Left forelimb (tissue), 1 donor: ENCODE measurements at regions not wholly inside any gene's neighbourhood (a gene's known extent, or its start where the extent isn't known, plus 50 kb on each side); places are given as distances from the start of the nearest gene placed in this dataset.

ENCODE experiments used
- DNase-seq: peaks from one replicate; pipeline ENCODE4 v3.0.0-alpha.2; 2018; ENCODE audit warnings: low spot score

DNA sequence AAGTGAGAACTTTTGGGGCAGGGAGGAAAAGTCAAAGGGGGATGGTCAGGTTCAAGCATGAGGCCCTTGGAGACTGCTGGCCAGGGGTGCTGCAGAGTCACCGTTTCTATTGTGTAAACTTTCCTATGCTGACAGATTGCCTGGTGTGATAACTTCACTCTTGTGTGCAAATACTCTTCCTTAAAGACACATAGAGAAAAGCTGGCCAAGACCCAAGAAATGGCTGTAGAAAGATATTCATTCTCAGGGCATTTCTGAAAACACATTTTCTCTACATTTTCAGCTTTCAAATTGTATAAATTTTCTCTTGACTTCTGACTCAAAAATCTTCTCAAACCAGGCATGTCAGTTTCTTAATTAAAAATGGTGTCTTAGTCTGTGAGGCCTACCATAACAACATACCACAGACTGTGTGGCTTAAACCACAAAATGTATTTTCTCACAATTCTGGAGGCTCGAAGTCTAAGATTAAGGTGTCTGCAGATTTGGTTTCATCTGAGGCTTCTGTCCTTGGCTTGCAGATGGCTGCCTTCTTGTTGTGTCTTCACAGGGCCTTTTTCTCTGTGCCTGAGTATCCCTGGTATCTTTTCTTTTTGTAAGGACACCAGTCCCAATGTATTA is 304.5 kb downstream of the KCNRG start:
- DNase-seq, result no peak

DNA sequence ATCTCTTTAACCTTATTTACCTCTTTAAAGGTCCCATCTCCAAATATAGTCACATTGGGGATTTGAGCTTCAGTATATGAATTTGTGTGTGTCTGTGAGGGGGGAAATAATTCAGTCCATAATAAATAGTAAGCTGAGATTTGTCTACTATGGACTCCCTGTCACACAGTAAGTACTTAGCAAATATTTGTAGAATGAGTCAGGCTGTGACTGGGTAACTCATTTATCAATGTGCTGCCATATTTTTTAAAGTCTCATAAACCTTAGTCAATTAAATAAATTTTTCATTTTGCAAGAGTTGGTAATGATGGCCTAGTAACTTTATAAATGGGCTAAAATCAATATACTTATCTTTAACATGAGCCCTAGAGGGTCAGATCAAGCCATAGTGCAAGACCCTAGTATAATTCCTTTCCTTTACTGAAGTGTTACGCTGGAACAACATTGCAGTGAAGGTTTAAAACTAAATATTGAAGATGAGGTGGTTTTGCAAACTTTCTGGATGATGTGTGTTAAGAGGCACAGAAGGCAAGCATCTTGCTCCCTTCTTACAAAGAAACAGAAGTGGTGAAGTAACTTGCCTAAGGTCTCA is 305.1 kb downstream of the KCNRG start:
- no peak for DNase-seq

DNA sequence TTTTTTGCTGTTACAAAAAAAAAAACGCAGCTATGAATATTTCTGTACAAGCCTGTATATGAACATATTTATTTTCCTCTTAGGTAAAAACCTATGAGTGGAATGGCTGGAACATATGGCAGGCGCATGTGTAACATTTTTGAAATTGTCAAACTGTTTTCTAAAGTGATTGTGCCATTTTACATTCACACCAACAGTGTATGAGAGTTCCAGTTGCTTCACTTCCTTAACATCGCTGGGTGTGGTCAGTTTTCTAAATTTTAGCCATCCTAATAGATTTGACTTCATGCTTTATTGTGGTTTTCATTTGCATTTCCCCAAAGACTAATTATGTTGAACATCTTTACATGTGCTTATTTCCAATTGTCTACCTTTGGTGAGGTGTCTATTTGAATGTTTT is 306.8 kb downstream of the KCNRG start:
- no peak for DNase-seq

DNA sequence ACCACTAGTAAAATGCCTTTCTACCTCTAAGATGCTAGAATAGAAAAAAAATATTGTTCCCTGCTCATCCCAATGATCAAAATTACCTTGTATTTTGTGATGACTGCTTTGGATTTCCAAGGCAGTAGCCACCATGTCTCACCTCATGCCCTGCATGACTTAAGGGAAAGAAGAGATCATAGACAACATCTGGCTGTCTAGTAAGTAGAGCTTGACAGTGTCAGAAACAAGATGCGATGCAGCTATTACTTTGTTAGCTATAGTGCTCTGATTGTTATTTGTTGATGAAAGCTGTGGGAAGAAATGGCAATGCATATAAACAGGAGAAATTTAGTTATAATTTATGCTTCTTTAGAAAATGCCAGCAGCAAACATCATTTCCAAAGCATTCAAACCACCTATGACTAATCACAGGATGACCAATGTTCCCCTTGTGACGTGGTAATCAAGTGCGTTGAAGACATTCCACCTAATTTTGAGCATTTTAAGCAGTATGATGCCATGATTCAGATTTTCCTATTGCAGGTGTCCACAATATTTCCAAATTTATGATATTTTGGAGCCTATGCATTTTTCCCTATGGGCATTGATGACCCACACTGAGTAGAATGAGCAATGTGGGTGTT is 308.3 kb downstream of the KCNRG start:
- no peak for DNase-seq

DNA sequence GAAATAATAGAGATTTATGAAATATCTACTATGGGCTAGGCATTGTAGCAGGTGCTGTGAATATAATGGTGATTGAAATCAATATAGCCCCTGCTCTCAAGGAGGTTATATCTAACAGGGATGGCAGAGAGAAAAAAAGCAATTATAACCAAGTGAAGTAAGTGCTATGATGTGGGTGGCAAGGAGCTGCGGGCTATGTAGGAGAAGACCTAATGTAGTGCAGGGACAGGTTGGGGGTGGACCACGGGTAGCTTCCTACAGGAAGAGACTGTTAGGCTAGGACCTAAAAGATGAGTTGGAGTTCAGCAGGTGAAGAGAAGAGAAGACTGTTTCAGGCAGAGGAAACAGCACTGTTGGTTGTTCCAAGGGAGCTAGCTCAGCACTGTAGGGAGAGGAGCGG is 311.0 kb downstream of the KCNRG start:
- DNase-seq, result no peak

DNA sequence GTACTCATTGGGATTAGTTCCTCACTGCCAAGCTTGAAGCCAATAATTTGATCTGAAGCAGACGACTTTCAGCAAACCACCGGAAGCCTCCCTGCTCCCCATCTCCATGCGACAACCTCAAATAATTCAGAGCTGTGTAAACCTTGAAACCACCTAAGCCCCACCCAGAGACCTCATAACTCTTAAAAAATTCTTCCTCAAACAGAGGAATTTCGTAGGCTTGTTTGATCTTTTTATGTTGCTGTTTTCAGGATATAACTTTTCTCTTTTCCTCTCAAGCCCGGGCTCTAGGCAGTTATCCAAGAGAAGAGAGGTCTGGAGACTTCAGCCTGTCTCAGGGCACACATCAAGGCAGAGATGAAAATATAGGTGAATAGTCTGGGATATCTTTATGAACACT is 311.6 kb downstream of the KCNRG start:
- DNase-seq, result no peak

DNA sequence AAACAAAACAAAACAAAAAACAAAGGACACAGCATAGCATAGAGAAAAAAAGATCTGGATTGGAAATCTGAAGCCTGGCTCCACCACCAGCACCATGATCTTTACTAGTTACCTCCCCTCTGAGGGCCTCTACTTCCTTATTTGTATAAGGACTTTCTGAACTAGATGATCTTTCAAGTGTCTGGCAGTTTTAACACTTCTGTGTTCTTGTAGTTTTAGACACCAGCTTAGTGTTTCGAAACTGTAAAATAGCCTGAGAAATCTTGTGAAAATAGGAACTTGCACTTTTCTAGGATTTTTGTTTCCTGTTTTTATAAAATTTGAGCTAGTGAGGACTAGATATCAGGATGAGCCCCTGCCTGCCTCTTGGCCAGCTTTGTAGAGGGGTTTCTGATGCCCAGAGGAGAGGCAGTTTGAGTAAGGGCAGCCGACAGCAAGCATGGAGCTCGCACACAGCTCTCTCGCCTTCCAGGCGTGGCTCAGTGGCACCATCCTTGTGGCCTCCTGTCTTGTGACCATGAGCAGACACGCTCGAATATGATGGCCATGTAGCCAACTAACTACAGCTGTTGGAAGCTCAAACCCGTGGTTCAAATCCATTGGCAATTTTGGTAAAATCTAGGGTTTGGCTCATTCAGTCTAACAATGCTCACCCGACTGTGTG is 319.0 kb downstream of the KCNRG start:
- no peak for DNase-seq

DNA sequence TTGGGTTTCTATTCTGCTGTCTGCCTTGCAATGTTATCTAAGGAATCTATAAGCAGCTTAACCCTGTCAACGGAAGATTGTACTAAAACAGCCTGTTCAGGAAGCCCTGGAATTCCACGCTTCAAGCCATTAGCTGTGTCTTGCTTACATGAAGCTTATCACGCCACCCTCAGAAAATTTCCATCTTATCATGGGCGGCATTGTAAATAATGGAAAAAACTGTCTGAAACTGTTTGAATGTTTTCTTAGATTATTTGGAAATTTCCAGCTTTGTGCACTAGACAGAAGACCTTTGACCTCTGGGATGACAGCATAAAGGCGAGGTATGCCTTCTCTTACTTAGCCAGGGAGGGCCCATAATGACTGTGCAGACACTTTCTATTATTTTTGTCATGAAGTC is 319.7 kb downstream of the KCNRG start:
- DNase-seq, result no peak

DNA sequence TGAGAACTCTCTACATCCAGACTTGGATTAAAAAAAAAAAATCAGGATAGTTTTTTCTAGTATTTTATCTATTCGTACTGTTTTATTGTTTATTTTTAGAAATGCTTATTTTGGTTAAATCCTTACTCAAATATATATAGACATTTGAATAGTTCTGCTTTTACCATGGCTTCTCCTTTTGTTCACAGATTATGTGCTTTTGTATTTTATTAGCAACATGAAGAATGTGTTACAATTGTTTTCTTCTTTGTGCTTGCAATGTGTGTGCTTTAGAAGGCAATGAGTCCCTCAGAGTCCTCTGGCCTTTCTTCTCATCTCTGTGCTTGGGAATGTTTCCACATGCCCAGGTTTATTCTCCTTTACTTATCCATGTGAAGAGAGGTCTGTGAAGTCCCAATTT is 324.0 kb downstream of the KCNRG start:
- DNase-seq, result no peak

DNA sequence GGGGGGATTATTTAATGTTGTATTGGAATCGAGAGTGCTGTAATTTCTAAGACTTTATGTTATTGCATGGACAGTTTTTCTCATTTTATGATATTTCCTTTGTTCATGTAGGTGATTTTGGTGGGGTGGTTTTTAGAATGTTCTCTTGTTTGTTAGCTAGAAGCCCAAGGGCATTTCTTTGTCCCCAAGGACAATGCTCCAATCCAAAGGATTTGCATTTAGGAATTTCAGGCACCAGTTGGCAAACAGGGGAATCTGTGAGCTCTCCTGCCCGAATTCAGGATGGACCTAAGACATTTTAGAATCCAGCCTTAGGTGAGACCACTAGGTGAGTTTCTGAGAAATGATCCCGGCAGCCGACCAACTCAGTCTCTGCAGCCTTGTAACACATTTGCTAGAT is 324.9 kb downstream of the KCNRG start:
- DNase-seq, result no peak

DNA sequence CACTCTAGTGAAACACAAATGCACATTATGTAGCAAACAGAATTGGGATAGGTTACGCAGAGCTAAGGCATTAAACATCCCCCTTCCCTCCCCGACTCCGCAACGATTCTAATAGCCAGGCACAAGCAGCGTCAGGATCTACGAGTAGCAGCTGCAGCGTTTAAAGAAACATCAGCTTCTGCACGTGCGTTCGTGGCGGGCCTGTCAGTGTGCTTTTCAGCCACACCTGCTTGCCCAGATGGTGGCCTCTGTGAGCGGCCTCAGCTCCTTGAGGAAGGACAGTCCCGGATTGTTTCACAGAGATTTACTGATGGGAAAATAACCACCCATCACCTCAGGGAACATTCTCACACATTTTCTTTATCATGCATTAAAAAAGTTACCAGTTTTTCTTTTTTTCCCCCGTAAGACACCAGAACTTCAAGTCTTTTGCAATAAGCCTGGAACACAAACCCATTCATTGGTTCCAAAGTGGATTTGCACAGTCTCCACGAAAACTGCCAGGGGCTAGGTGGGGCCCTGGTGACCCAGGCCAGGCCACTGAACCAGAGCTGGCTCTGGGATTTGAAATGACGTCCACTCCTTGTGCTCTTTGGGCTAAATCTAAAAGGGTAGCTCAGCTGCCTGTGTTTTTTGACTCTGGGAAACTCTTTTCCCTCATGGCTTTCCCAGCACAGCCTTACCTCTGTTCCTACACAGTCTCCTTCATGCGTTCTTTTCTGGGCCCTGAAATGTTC is 325.5 kb downstream of the KCNRG start:
- no peak for DNase-seq

DNA sequence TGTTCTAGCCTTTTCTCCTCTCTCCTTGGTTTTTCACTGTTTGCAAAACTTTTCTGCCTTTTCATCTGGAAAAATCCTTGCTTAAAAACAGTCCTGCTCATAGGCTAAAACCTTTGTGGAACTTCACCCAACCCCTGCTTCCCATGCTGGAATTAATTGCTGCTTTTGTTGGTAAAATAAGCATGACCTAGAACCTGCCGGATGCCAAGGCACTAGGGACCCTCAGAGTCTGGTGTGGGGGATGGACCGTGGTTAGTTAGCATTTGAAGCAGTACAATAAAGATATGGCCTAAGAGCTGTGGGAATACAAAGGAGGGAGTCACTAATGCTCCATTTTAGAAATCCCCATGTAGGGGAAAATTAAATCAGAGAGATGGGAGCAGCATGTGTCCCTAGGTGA is 326.3 kb downstream of the KCNRG start:
- no peak for DNase-seq

DNA sequence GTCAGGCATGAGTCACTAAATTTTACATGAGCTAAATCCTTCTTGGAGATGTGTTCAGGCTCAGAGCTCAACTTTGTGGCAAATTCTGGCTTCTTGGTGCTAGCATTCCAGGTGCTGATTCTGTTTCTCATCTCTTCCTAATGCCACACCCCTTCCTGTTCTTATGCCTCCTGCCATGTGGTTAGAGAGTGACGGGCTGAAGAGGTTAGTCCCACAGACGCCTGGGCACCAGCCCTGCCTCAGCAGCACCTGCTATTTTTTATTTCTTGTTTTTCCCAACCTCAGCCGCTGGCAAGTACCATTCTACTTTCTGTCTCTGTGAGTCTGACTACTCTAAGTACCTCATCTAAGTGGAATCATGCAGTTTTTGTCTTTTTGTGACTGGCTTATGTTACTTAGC is 329.5 kb downstream of the KCNRG start:
- no peak for DNase-seq

DNA sequence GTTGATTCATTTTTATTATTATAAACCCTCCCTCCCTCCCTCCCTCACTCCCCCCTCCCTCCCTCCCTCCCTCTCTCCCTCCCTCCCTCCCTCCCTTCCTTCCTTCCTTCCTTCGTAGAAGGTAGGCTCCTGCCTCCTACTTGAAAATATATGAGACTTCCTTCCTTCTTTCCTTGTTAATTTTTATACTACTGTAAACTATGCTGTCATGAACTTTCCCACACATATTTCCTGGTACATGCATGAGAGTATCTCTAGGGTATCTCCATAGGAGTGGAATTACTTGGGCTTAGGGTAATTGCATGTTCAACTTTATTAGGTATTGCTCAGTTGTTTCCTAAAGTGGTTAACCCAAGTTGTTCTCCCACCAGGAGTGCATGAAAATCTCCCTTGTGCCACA is 330.6 kb downstream of the KCNRG start:
- DNase-seq, result no peak

DNA sequence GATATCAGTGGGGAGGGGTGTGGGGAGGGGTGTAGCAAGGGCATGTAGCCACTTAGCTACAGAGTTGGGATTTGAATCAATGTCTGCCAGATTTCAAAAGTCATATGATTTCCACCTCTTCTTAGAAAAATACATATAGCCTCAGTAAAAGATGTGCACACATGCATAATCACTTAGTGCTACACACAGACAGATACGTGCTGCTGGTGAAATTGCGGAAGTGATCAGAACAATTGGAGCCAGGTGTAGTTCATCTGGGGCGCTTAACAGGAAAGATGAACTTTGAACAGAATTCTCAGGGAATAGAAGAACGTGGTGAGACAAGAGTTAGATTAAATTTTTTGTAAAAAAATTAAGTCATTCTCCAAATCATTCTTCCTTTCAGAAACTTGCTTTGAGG is 333.1 kb downstream of the KCNRG start:
- no peak for DNase-seq

DNA sequence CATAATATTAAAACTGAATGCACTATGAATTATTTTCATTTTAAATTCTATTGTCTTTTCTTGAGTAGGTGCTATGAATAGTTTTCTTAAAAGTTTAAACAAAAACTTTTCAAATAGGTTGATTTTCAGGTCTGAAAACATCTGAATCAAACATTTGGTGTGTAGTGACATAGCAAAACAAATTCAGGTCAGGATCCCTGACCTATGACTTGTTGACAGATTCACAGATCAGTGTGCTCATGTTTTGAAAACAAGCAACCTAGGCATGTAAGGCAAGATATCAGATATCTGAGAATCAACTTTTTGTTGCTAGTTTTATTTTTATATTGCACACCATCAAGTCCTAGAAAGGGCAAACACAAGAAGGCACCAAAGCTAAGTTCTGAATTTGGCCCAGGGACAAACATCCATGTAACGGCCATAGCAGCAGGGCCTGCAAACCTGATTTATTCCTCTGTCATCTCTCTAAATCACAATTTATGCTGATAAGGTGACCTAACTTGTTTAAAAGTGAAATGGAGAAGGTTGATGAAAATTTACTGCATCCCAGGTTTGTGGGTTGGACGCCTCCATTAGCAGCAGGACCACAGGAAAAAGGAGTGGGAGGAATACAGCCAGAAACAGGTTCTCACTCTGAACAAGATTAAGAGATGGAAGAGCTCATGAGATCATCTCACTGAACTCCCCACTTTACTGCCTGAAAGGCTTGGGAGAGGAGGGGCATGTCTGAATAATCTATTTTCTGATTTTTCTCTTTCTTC is 337.7 kb downstream of the KCNRG start:
- no peak for DNase-seq

DNA sequence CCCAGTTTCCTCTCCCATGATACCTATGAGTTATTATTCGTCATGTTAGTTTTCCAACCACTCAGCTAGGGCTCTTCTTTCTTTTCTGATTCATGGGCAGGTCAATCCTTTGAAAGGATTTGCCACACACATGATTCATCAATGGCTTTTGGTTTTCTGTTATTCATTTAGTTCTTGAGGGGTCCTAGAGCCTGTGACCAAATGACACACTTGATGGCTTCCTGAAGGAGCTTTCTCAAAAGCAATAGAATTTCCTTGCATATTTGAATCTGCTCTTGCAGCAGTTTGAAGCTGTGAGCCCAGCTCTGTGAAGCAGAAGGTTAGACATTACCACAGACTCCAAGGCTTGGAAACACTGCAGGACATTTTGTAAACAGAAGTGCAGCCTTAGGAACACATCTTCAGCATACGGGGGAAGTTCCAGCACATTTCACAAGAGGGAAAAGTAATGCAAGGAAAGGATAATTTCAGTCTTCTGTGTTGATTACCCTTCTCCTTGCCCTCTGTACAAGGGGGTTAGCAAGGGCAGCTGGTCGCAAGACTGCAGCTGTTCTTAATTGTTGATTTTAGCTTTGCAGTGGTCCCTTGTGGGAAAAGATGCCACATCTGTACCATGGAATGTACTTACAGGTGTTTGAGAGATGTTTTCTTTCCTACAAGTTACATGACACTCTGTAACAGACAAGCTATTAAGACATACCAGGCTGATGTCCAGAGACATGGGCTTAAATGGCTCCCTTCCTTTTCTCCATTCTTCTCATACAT is 338.6 kb downstream of the KCNRG start:
- DNase-seq, result no peak

DNA sequence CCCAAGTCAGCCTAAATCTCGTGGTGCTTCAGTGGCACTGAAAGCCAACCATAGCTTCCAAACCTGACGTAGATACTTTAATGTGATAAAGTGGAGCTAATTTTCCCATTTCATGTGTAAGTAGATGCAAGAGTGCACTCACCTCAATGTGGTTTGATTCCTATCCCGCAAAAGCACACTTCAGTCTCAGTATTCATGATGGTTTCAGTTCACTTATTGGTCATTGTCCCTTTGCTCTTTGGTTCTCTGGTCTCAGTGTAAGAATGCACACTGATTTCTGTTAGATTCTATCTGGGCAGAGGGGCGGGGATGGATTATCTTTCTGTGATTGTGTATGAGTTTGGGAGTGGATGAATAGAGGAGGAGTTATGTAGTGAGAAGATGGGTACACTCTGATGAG is 340.6 kb downstream of the KCNRG start:
- no peak for DNase-seq

DNA sequence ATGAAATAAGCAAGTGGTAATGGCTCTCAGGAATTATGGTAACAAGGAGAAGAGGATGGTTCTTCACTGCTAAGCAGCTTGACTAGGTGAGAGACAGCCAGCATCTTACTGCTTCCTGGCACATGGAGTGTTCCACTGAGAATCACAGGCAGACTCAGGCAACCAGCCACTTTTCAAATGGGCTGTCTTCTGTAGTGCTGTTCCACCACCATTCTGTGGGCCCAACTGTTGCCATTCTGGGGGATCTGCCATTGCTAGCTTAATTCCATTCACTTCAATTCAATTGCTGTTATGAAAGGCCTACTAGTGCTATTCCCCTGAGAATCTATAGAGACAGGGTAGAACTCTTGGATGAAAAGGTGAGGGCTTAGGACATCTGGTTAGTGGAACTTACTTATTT is 341.9 kb downstream of the KCNRG start:
- no peak for DNase-seq

DNA sequence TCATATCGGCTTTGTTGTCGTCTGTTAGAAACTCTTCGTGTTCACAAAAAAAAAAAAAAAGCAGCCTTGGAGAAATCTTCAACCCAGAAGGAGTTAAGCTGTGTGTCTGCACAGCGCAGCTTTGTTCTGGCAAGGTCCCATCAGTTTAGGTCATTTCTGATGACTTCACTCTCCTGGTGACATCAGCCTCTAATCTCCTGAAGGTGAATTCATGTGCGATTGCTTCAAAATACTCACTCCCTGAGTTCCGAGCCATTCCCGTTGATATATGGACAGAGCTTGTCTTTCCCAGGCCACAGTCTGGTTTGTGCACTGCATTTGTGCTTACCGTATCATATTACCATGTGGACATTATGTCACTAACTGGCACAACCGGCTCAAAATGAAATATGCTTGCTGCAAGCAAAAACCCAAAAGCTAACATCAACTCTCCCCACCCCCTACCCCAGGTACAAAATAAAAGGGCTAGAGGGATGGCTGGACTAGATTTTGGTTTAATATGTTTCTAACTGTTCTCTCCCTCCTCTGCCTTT is 342.4 kb downstream of the KCNRG start:
- DNase-seq, result no peak
